ENCODE measurements at regions not wholly inside any gene's neighbourhood (a gene's known extent, or its start where the extent isn't known, plus 50 kb on each side); places are given as distances from the start of the nearest gene placed in this dataset.

DNA sequence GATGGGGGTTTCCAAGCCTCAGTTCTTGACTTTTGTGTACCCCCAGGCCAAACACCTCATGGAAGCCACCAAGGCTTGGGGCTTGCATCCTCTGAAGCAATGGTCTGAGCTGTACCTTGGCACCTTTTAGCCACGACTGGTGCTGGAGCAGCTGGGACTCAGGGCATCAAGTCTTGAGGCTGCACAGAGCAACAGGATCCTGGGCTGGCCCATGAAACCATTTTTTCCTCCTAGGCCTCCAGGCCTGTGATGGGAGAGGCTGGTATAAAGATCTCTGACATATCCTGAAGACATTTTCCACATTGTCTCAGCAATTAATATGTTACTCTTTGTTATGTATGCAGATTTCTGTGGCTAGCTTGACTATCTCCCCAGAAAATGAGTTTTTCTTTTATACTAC lies 269.1 kb upstream of the TBX18 start:
- Histone ChIP-seq H3K36me3 (ENCODE audit: control insufficient read depth in 2 of 2, insufficient read depth in 2 of 2, low read length in 2 of 2) (no peaks in the 10 kb centered on the region), H3K9ac (ENCODE audit: low read length in 2 of 2) (no peak overlapping the region), H3K4me1 (ENCODE audit: control insufficient read depth, insufficient read depth, low read length) (no peaks in the 10 kb centered on the region), H3K9me3 (ENCODE audit: control insufficient read depth in 2 of 2, low read length in 2 of 2) (no peaks in the 10 kb centered on the region), H3K27ac (ENCODE audit: low read length) (no peak overlapping the region), H3K27me3 (ENCODE audit: control insufficient read depth in 1 of 2, insufficient read depth in 2 of 2, low read length in 2 of 2) (no peaks in the 10 kb centered on the region), H3K4me3 (ENCODE audit: low read length in 2 of 2) (no peak overlapping the region)

DNA sequence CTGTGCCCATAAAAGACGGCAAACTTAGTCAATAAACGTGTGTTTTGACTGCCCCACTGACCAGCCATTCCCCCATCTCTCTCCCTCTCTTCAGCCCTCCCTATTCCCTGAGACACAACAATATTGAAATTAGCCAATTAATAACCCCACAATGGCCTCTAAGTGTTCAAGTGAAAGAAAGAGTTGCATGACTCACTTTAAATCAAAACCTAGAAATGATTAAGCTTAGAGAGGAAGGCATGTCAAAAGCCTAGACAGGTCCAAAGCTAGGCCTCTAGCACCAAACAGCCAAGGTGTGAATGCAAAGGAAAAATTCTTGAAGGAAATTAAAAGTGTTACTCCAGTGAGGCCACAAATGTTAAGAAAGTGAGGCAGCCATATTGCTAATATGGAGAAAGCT lies 261.6 kb upstream of the TBX18 start:
- no peak overlapping the region for H3K27ac ChIP-seq (ENCODE audit: low read length)
- peaks cover 0 to 4% of the 10 kb centered on the region in 2 donors for H3K9me3 ChIP-seq (ENCODE audit: control insufficient read depth in 2 of 2, low read length in 2 of 2)
- no peaks in the 10 kb centered on the region for H3K27me3 ChIP-seq (ENCODE audit: control insufficient read depth in 1 of 2, insufficient read depth in 2 of 2, low read length in 2 of 2)
- H3K4me3 ChIP-seq (ENCODE audit: low read length in 2 of 2) = no peak overlapping the region
- H3K4me1 ChIP-seq (ENCODE audit: control insufficient read depth, insufficient read depth, low read length) = no peaks in the 10 kb centered on the region
- no peaks in the 10 kb centered on the region for H3K36me3 ChIP-seq (ENCODE audit: control insufficient read depth in 2 of 2, insufficient read depth in 2 of 2, low read length in 2 of 2)
- H3K9ac ChIP-seq (ENCODE audit: low read length in 2 of 2) = no peak overlapping the region

DNA sequence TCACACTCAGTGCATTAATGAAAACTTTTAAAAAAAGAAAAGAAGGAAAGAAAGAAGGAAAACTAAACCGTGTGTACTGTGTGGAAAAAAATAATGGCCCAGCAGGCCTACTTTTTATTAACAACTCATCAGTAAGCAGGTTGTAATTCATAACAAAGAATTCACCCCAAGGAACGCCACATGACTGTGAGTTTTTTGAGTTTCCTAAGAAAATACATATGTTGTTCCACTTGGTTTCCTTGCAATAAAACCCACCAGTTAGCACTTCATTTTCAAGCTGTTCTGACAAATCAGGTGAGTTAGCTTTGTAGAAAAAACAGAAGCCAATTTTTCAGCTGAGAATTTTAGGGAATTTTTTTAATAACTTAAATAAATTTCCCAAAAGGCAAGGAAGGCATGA lies 259.3 kb upstream of the TBX18 start:
- Histone ChIP-seq H3K27me3 (ENCODE audit: control insufficient read depth in 1 of 2, insufficient read depth in 2 of 2, low read length in 2 of 2) (no peaks in the 10 kb centered on the region), H3K4me3 (ENCODE audit: low read length in 2 of 2) (no peak overlapping the region), H3K9ac (ENCODE audit: low read length in 2 of 2) (no peak overlapping the region), H3K4me1 (ENCODE audit: control insufficient read depth, insufficient read depth, low read length) (no peaks in the 10 kb centered on the region), H3K27ac (ENCODE audit: low read length) (no peak overlapping the region), H3K9me3 (ENCODE audit: control insufficient read depth in 2 of 2, low read length in 2 of 2) (peaks cover 0 to 4% of the 10 kb centered on the region in 2 donors), H3K36me3 (ENCODE audit: control insufficient read depth in 2 of 2, insufficient read depth in 2 of 2, low read length in 2 of 2) (no peaks in the 10 kb centered on the region)

DNA sequence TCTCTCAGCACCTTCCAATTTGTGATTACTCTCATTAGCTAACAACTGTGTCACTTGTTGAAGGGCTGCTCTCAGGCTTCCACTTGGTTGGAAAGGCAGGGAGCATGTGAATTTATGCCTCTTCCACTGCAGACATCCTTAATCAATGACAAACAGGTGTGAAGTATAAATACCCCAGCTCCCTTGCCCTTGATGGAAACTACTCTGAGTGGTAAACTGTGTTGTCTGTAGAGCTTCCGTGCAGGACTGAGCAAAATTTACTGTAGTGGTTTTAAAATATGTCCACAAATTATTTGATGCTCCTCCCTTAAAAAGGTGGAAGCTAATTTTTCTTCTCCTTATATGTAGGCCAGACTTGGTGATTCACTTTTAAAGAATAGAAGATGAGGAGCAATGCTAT lies 253.0 kb upstream of the TBX18 start:
- H3K4me1 ChIP-seq (ENCODE audit: control insufficient read depth, insufficient read depth, low read length) = no peaks in the 10 kb centered on the region
- H3K36me3 ChIP-seq (ENCODE audit: control insufficient read depth in 2 of 2, insufficient read depth in 2 of 2, low read length in 2 of 2) = no peaks in the 10 kb centered on the region
- no peak overlapping the region for H3K27ac ChIP-seq (ENCODE audit: low read length)
- peaks cover 0 to 5% of the 10 kb centered on the region in 2 donors for H3K9me3 ChIP-seq (ENCODE audit: control insufficient read depth in 2 of 2, low read length in 2 of 2)
- no peak overlapping the region for H3K9ac ChIP-seq (ENCODE audit: low read length in 2 of 2)
- H3K4me3 ChIP-seq (ENCODE audit: low read length in 2 of 2) = no peak overlapping the region
- H3K27me3 ChIP-seq (ENCODE audit: control insufficient read depth in 1 of 2, insufficient read depth in 2 of 2, low read length in 2 of 2) = peaks cover 0 to 3% of the 10 kb centered on the region in 2 donors

DNA sequence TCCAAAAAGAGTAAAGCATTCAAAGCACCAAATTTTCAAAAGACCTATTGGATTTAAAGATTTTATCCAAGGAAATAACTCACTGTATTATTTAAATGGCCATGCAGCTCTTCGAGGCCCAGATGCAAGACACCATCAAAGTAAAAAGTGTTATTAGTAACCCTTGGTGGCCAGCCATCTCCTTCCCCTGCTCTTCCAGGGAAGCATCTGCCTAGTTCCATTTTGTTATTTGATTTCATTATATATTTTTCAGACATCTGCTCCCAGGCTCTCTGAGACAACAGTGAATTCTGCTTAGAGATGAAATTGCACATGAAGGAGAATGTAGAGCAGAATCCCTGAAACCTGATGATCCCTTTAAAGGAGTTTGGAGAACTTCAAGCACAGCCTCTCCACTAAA lies 252.3 kb upstream of the TBX18 start:
- Histone ChIP-seq H3K9ac (ENCODE audit: low read length in 2 of 2) (no peak overlapping the region), H3K4me3 (ENCODE audit: low read length in 2 of 2) (no peak overlapping the region), H3K4me1 (ENCODE audit: control insufficient read depth, insufficient read depth, low read length) (no peaks in the 10 kb centered on the region), H3K27me3 (ENCODE audit: control insufficient read depth in 1 of 2, insufficient read depth in 2 of 2, low read length in 2 of 2) (peaks cover 0 to 3% of the 10 kb centered on the region in 2 donors), H3K36me3 (ENCODE audit: control insufficient read depth in 2 of 2, insufficient read depth in 2 of 2, low read length in 2 of 2) (no peaks in the 10 kb centered on the region), H3K9me3 (ENCODE audit: control insufficient read depth in 2 of 2, low read length in 2 of 2) (peaks cover 0 to 5% of the 10 kb centered on the region in 2 donors), H3K27ac (ENCODE audit: low read length) (no peak overlapping the region)

DNA sequence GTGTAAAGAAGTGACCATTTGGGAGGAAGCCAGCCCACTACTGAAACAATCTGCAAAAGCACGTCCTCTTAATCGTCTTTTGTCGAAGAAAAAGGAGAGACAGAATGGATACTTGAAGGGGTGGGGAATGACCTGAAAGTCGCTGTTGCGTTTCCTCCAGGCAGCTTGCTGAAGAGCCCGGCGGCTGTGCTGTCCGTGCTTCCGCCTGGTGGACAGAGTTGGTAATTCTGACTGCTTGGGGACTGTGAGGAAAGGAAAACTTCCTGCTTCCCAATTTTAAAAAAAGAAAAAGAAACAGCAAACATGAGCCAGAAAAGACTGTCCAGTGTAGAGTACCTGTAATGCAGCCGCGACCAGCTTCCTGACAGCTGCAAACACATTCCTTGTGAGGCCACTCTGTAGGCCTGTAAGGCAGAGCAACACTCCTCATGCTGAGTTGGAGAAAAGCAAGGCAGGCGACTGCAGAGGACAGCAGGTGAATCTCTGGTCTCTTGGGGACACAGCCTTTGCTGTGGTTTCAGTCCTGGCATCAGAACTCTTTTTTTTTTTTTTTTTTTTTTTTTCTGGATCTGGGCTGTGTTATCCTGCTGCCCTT lies 251.1 kb upstream of the TBX18 start:
- Histone ChIP-seq H3K36me3 (ENCODE audit: control insufficient read depth in 2 of 2, insufficient read depth in 2 of 2, low read length in 2 of 2) (no peaks in the 10 kb centered on the region), H3K9me3 (ENCODE audit: control insufficient read depth in 2 of 2, low read length in 2 of 2) (peaks cover 0 to 5% of the 10 kb centered on the region in 2 donors), H3K27me3 (ENCODE audit: control insufficient read depth in 1 of 2, insufficient read depth in 2 of 2, low read length in 2 of 2) (peaks cover 0 to 3% of the 10 kb centered on the region in 2 donors), H3K27ac (ENCODE audit: low read length) (no peak overlapping the region), H3K4me1 (ENCODE audit: control insufficient read depth, insufficient read depth, low read length) (no peaks in the 10 kb centered on the region), H3K4me3 (ENCODE audit: low read length in 2 of 2) (no peak overlapping the region), H3K9ac (ENCODE audit: low read length in 2 of 2) (no peak overlapping the region)

DNA sequence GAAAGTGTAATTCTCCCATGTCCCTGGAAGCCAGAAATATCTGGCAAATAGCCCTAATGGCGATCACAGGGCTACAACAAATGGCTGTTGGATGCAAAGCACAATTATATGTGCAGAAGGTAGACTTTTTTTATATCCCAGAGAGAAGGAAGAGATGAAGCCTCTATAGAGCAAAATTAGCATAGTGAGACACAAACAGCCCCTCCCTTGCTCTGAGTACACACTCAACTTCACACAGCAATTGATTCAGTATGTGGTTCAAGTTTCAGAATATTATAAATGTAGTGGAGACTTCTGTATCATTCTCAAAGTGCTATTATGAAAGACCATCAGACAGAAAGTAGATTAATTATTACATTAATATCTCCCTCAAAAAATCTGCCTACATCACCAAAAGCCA lies 246.5 kb upstream of the TBX18 start:
- Histone ChIP-seq H3K9ac (ENCODE audit: low read length in 2 of 2) (no peak overlapping the region), H3K27me3 (ENCODE audit: control insufficient read depth in 1 of 2, insufficient read depth in 2 of 2, low read length in 2 of 2) (peaks cover 0 to 3% of the 10 kb centered on the region in 2 donors), H3K27ac (ENCODE audit: low read length) (no peak overlapping the region), H3K4me1 (ENCODE audit: control insufficient read depth, insufficient read depth, low read length) (no peaks in the 10 kb centered on the region), H3K36me3 (ENCODE audit: control insufficient read depth in 2 of 2, insufficient read depth in 2 of 2, low read length in 2 of 2) (no peaks in the 10 kb centered on the region), H3K9me3 (ENCODE audit: control insufficient read depth in 2 of 2, low read length in 2 of 2) (no peaks in the 10 kb centered on the region), H3K4me3 (ENCODE audit: low read length in 2 of 2) (no peak overlapping the region)

DNA sequence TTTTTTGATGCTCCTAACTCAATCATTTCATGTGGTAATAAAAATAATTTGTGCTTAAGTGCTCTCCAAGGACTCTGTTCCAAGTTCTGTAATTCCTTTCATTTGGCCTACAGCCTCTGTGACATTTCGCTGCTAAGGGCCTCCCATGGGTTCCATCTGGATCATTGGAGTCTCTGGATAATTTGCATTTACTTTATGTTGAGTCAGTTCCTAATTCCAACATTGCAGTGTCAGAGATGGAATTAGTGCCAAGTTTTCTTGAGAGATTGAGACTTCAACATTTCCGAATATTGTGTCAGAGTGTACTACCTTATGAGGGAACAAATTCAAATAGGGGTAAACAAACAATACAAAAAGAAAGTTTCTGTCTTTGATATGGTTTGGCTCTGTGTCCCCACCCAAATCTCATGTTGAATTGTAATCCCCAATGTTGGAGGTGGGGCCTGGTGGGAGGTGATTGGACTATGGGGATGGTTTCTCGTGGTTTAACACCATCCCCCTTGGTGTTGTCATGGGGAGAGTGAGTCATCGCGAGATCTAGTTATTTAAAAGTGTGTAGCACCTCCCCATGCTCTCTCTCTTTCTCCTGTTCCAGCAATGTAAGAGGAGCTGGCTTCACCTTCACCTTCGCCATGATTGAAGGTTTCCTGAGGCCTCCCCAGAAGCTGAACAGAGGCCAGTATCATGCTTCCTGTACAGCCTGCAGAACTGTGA lies 244.1 kb upstream of the TBX18 start:
- H3K9ac ChIP-seq (ENCODE audit: low read length in 2 of 2) = no peak overlapping the region
- no peak overlapping the region for H3K4me3 ChIP-seq (ENCODE audit: low read length in 2 of 2)
- H3K36me3 ChIP-seq (ENCODE audit: control insufficient read depth in 2 of 2, insufficient read depth in 2 of 2, low read length in 2 of 2) = no peaks in the 10 kb centered on the region
- no peak overlapping the region for H3K27ac ChIP-seq (ENCODE audit: low read length)
- no peaks in the 10 kb centered on the region for H3K9me3 ChIP-seq (ENCODE audit: control insufficient read depth in 2 of 2, low read length in 2 of 2)
- H3K27me3 ChIP-seq (ENCODE audit: control insufficient read depth in 1 of 2, insufficient read depth in 2 of 2, low read length in 2 of 2) = no peaks in the 10 kb centered on the region
- no peaks in the 10 kb centered on the region for H3K4me1 ChIP-seq (ENCODE audit: control insufficient read depth, insufficient read depth, low read length)

DNA sequence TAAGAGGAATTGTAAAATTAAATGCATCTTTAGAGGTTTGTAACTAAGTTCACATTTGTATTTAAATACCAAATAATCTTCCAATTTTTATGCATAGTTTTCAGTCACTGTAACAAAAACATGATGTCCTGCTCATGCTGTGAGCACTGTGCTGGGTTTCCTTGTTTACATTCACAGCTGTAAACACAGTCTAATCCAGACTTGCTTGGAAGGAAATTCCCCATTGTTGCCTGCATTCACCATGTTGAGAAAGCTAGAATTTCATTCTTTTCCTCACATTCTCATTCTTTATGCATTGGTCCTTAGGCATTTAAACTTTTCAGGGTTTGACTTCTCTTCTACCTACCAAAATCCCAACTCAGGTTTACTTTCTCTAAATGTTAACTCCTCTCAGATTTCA lies 242.0 kb upstream of the TBX18 start:
- no peak overlapping the region for H3K4me3 ChIP-seq (ENCODE audit: low read length in 2 of 2)
- H3K27ac ChIP-seq (ENCODE audit: low read length) = no peak overlapping the region
- H3K9me3 ChIP-seq (ENCODE audit: control insufficient read depth in 2 of 2, low read length in 2 of 2) = no peaks in the 10 kb centered on the region
- no peak overlapping the region for H3K9ac ChIP-seq (ENCODE audit: low read length in 2 of 2)
- H3K27me3 ChIP-seq (ENCODE audit: control insufficient read depth in 1 of 2, insufficient read depth in 2 of 2, low read length in 2 of 2) = no peaks in the 10 kb centered on the region
- no peaks in the 10 kb centered on the region for H3K4me1 ChIP-seq (ENCODE audit: control insufficient read depth, insufficient read depth, low read length)
- H3K36me3 ChIP-seq (ENCODE audit: control insufficient read depth in 2 of 2, insufficient read depth in 2 of 2, low read length in 2 of 2) = no peaks in the 10 kb centered on the region

DNA sequence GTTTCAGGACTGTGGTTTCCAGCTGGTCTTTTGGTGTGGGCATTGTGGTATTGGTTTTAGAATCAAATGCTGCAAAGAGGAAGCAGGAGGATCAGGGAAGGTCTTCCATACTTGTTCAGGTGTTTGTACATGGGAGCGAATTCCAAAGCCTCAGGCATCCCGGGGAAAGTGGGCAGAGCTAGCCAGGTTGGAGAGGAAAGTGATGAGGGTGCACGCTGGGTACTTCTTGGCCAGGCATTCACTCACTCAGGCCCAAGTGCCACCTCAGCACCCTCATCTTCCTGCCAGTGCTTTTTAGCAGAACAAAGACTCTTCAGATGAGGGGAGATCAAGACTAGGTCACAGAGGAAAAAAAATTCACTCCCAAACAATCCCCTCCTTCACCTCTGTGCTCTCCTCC lies 241.1 kb upstream of the TBX18 start:
- Histone ChIP-seq H3K9me3 (ENCODE audit: control insufficient read depth in 2 of 2, low read length in 2 of 2) (no peaks in the 10 kb centered on the region), H3K27ac (ENCODE audit: low read length) (no peak overlapping the region), H3K4me1 (ENCODE audit: control insufficient read depth, insufficient read depth, low read length) (no peaks in the 10 kb centered on the region), H3K4me3 (ENCODE audit: low read length in 2 of 2) (no peak overlapping the region), H3K27me3 (ENCODE audit: control insufficient read depth in 1 of 2, insufficient read depth in 2 of 2, low read length in 2 of 2) (no peaks in the 10 kb centered on the region), H3K36me3 (ENCODE audit: control insufficient read depth in 2 of 2, insufficient read depth in 2 of 2, low read length in 2 of 2) (no peaks in the 10 kb centered on the region), H3K9ac (ENCODE audit: low read length in 2 of 2) (no peak overlapping the region)

DNA sequence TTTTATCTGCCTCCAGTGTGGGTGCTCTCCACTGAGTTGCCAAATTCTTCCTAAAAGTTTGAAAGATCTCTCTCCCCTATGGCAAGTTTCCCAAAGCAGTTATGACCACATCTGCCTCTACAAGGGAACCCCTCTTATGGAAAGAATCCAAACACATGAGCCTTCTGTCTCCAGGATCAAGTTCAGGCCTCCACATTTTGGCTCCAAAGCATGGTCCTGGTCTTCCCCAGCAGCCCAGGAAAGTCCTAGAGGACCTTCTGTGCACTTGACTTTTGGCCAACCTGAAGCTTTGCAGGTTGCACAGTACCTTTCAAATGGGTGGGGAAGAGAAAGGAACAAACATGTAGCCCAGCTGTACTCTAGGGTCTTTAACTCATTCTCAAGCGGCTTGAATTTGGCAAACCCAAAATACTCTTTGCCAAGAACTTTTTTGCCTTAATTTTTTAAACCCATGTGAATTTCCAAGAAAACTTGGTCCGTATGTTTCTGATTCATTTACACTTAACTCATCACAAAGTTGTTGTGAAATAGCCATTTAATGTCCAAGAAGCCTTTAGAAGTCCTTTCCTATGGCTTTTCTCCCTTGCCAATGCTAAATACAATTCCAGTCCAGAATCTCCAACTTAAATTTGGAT lies 240.1 kb upstream of the TBX18 start:
- Histone ChIP-seq H3K4me3 (ENCODE audit: low read length in 2 of 2) (no peak overlapping the region), H3K4me1 (ENCODE audit: control insufficient read depth, insufficient read depth, low read length) (no peaks in the 10 kb centered on the region), H3K9ac (ENCODE audit: low read length in 2 of 2) (no peak overlapping the region), H3K27ac (ENCODE audit: low read length) (no peak overlapping the region), H3K9me3 (ENCODE audit: control insufficient read depth in 2 of 2, low read length in 2 of 2) (no peaks in the 10 kb centered on the region), H3K36me3 (ENCODE audit: control insufficient read depth in 2 of 2, insufficient read depth in 2 of 2, low read length in 2 of 2) (no peaks in the 10 kb centered on the region), H3K27me3 (ENCODE audit: control insufficient read depth in 1 of 2, insufficient read depth in 2 of 2, low read length in 2 of 2) (no peaks in the 10 kb centered on the region)

All from stomach smooth muscle (tissue), 2 donors.